Breast epithelium (tissue), 3 donors: ENCODE measurements at regions not wholly inside any gene's neighbourhood (a gene's known extent, or its start where the extent isn't known, plus 50 kb on each side); places are given as distances from the start of the nearest gene placed in this dataset.

Experiments
- CTCF ChIP-seq, 3 donors: fragments of 450-650 bp; IDR thresholded peaks; one replicate each; pipeline ENCODE4 v1.5.1; 2016 to 2017; ENCODE audit warnings: antibody characterized with exemption in 3 of 3, mild to moderate bottlenecking in 3 of 3, moderate library complexity in 3 of 3
- POLR2A ChIP-seq: fragments of 450-650 bp; IDR thresholded peaks from one replicate; pipeline ENCODE4 v1.6.1; 2016; ENCODE audit warnings: antibody characterized with exemption, mild to moderate bottlenecking, moderate library complexity
- POLR2AphosphoS5 ChIP-seq, 3 donors: sonication (generic); formaldehyde crosslinking; IDR thresholded peaks; one replicate each; pipeline ENCODE4 v1.6.1; 2017; ENCODE audit warnings: antibody characterized with exemption in 3 of 3

- no peak for TF ChIP-seq POLR2AphosphoS5 (IDR thresholded peaks at IDR 0.05)
- TF ChIP-seq CTCF (IDR thresholded peaks at IDR 0.05): no peak
- no peak for TF ChIP-seq POLR2A
Measured at GRCh38 chr11:81340225-81340624, 1393.4 kb downstream of the FAM181B start.
